Neuronal stem cell (in vitro differentiated cells): ENCODE measurements at regions not wholly inside any gene's neighbourhood (a gene's known extent, or its start where the extent isn't known, plus 50 kb on each side); places are given as distances from the start of the nearest gene placed in this dataset.

ENCODE experiments used
- DNase-seq: peaks from one replicate; pipeline ENCODE4 v3.0.0-alpha.2; 2013; ENCODE audit warnings: low spot score
- H2AFZ ChIP-seq: one replicate; pipeline ENCODE4 v1.6.1; 2013; ENCODE audit warnings: mild to moderate bottlenecking, low read length, inconsistent platforms
- H2AK5ac ChIP-seq: 2 replicates; pipeline ENCODE4 v1.6.1; 2013; ENCODE audit warnings: low read depth, mild to moderate bottlenecking, inconsistent platforms, low read length, moderate library complexity, mixed read lengths
- H2BK120ac ChIP-seq: 2 replicates; pipeline ENCODE4 v1.6.1; 2013; ENCODE audit warnings: low read depth, mild to moderate bottlenecking, inconsistent platforms, low read length, moderate library complexity, mixed read lengths
- H2BK12ac ChIP-seq: one replicate; pipeline ENCODE4 v1.6.1; 2013; ENCODE audit warnings: low read length, inconsistent platforms
- H2BK15ac ChIP-seq: 2 replicates; pipeline ENCODE4 v1.6.1; 2013; ENCODE audit warnings: mild to moderate bottlenecking, low read length, inconsistent platforms, mixed read lengths
- H2BK5ac ChIP-seq: one replicate; pipeline ENCODE4 v1.6.1; 2013; ENCODE audit warnings: inconsistent platforms, mild to moderate bottlenecking, low read length, moderate library complexity
- H3K14ac ChIP-seq: one replicate; pipeline ENCODE4 v1.6.1; 2013; ENCODE audit warnings: low read length, inconsistent platforms
- H3K18ac ChIP-seq: 2 replicates; pipeline ENCODE4 v1.6.1; 2013; ENCODE audit warnings: low read length, inconsistent platforms
- H3K23ac ChIP-seq: 2 replicates; pipeline ENCODE4 v1.6.1; 2013; ENCODE audit warnings: low read depth, mild to moderate bottlenecking, mixed read lengths, low read length, inconsistent platforms; ENCODE audit not compliant: poor library complexity
- H3K27ac ChIP-seq: replicated peaks from 3 replicates; pipeline ENCODE4 v1.5.1; 2013; ENCODE audit warnings: low read length, inconsistent platforms
- H3K27me3 ChIP-seq, 3 experiments: 2 replicates each; pipeline ENCODE4 v1.6.1; 2013; ENCODE audit warnings: low read length in 3 of 3, mild to moderate bottlenecking in 2 of 3, inconsistent platforms in 1 of 3, low read depth in 1 of 3, mixed read lengths in 1 of 3, moderate library complexity in 1 of 3; ENCODE audit not compliant: control insufficient read depth in 3 of 3, insufficient read depth in 3 of 3
- H3K36me3 ChIP-seq, 2 donors: replicated peaks in 1 of 2; 2 replicates each; pipeline ENCODE4 v1.6.1; 2013; ENCODE audit warnings: low read length in 2 of 2; ENCODE audit not compliant: control insufficient read depth in 2 of 2, insufficient read depth in 2 of 2
- H3K4ac ChIP-seq: 2 replicates; pipeline ENCODE4 v1.6.1; 2013; ENCODE audit warnings: inconsistent platforms, mild to moderate bottlenecking, low read length, moderate library complexity
- H3K4me1 ChIP-seq, 2 donors: 1 replicate in 1 of 2; 2 replicates in 1 of 2; pipeline ENCODE4 v1.6.1; 2013; ENCODE audit warnings: low read length in 2 of 2, low read depth in 1 of 2; ENCODE audit not compliant: control insufficient read depth in 2 of 2, insufficient read depth in 1 of 2
- H3K4me2 ChIP-seq: one replicate; pipeline ENCODE4 v1.6.1; 2013; ENCODE audit warnings: mild to moderate bottlenecking, low read length, inconsistent platforms; ENCODE audit not compliant: insufficient read depth, poor library complexity, severe bottlenecking
- H3K4me3 ChIP-seq, 2 donors: 2 replicates each; pipeline ENCODE4 v1.5.1; 2013; ENCODE audit warnings: low read length in 2 of 2, mild to moderate bottlenecking in 2 of 2, inconsistent platforms in 1 of 2, moderate library complexity in 1 of 2
- H3K79me1 ChIP-seq: one replicate; pipeline ENCODE4 v1.6.1; 2013; ENCODE audit warnings: low read depth, mild to moderate bottlenecking, inconsistent platforms, low read length, moderate library complexity
- H3K9ac ChIP-seq: one replicate; pipeline ENCODE4 v1.6.1; 2013; ENCODE audit warnings: mild to moderate bottlenecking, low read depth, low read length, inconsistent platforms; ENCODE audit not compliant: poor library complexity
- H3K9me3 ChIP-seq, 2 donors: replicated peaks in 1 of 2; 2 replicates each; pipeline versions ENCODE3 to v1.6.1; 2013; ENCODE audit warnings: low read length in 2 of 2, mild to moderate bottlenecking in 2 of 2, inconsistent platforms in 1 of 2, low read depth in 1 of 2, mixed read lengths in 1 of 2, moderate library complexity in 1 of 2; ENCODE audit not compliant: control insufficient read depth in 2 of 2, insufficient read depth in 1 of 2
- H4K8ac ChIP-seq: one replicate; pipeline ENCODE4 v1.6.1; 2013; ENCODE audit warnings: low read depth, mild to moderate bottlenecking, inconsistent platforms, low read length, moderate library complexity
- H4K91ac ChIP-seq: one replicate; pipeline ENCODE4 v1.6.1; 2013; ENCODE audit warnings: low read length, low read depth, mild to moderate bottlenecking, inconsistent platforms; ENCODE audit not compliant: poor library complexity
- WGBS, 2 donors: extraction: QIAGEN DNeasy Blood & Tissue Kit; methylation state at CpG; one replicate each; pipeline ENCODE4 v1.1.7; 2013; ENCODE audit warnings: missing lambda C conversion rate in 2 of 2, mixed read lengths in 1 of 2; ENCODE audit not compliant: insufficient read length in 2 of 2, insufficient replicate concordance in 1 of 2; ENCODE audit errors: extremely low coverage in 2 of 2; 5-methylcytosine and 5-hydroxymethylcytosine counted together

GRCh38 chr10:121267236-121268003 lies 330.8 kb downstream of the FGFR2 start:
- Histone ChIP-seq H3K79me1 (no peaks in the 10 kb centered on the region), H3K4me3 (no peak overlapping the region), H4K91ac (no peak overlapping the region), H3K23ac (no peak overlapping the region), H3K18ac (no peak overlapping the region), H2BK12ac (no peak overlapping the region), H3K27me3 (no peaks in the 10 kb centered on the region), H3K4me1 (peaks cover 0 to 2% of the 10 kb centered on the region in 2 donors), H2AFZ (no peak overlapping the region), H2BK15ac (no peak overlapping the region), H3K36me3 (no peaks in the 10 kb centered on the region), H3K4ac (no peak overlapping the region), H4K8ac (no peak overlapping the region), H3K9me3 (peaks cover 0 to 1% of the 10 kb centered on the region in 2 donors), H2AK5ac (no peak overlapping the region), H3K4me2 (no peak overlapping the region), H3K14ac (no peak overlapping the region), H2BK120ac (no peak overlapping the region), H3K9ac (no peak overlapping the region), H3K27ac (no peak overlapping the region), H2BK5ac (no peak overlapping the region)
- no peak for DNase-seq
- WGBS, 2 donors = no CpG with 5 or more reads among the region's 11 CpGs

GRCh38 chr10:121268363-121268762 lies 329.9 kb downstream of the FGFR2 start:
- no peak overlapping the region for H4K8ac ChIP-seq
- H4K91ac ChIP-seq = no peak overlapping the region
- H3K14ac ChIP-seq = no peak overlapping the region
- H2BK15ac ChIP-seq = no peak overlapping the region
- H3K36me3 ChIP-seq = no peaks in the 10 kb centered on the region
- DNase-seq = no peak
- no peak overlapping the region for H3K23ac ChIP-seq
- H3K27ac ChIP-seq = no peak overlapping the region
- H3K4me2 ChIP-seq = no peak overlapping the region
- H3K9ac ChIP-seq = no peak overlapping the region
- WGBS, 2 donors = no CpG with 5 or more reads among the region's 5 CpGs
- no peak overlapping the region for H3K4me3 ChIP-seq
- no peak overlapping the region for H2AFZ ChIP-seq
- no peak overlapping the region for H2BK120ac ChIP-seq
- no peak overlapping the region for H2BK12ac ChIP-seq
- H3K9me3 ChIP-seq = peaks cover 0 to 1% of the 10 kb centered on the region in 2 donors
- H3K27me3 ChIP-seq = no peaks in the 10 kb centered on the region
- no peak overlapping the region for H3K18ac ChIP-seq
- no peak overlapping the region for H3K4ac ChIP-seq
- H2BK5ac ChIP-seq = no peak overlapping the region
- H2AK5ac ChIP-seq = no peak overlapping the region
- H3K4me1 ChIP-seq = peaks cover 0 to 2% of the 10 kb centered on the region in 2 donors
- no peaks in the 10 kb centered on the region for H3K79me1 ChIP-seq

DNA sequence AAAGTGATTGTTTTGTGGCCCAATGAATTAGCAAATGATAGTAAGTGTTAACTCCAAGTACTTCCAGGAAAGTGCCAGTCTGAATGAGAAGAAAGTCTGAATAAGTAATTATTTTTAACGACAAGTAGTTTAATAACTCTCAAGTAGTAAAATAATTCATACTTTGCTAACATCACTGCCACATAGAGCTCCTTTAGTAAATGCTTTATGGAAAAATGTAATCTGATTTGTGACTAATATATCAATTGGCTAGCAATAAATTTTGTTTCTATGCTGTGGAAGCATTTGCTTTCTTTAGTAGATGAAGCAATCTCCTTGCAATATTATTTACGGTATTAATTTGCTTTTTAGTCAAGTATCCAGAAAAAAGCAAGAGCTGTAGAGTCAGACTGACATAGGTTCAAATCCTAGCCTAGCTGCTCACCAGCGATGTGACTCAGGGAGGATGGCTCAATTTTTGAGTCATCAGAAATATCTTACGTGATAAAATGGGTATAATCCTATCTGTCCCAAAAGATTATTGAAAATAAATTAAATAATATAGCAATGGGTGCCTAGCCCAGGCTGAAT lies 329.3 kb downstream of the FGFR2 start:
- Histone ChIP-seq H3K27me3 (no peaks in the 10 kb centered on the region), H3K79me1 (no peaks in the 10 kb centered on the region), H2BK120ac (no peak overlapping the region), H3K27ac (no peak overlapping the region), H3K14ac (no peak overlapping the region), H3K4me2 (no peak overlapping the region), H3K4me1 (peaks cover 0 to 2% of the 10 kb centered on the region in 2 donors), H2BK5ac (no peak overlapping the region), H2BK12ac (no peak overlapping the region), H3K9me3 (peaks cover 0 to 1% of the 10 kb centered on the region in 2 donors), H3K4ac (no peak overlapping the region), H3K4me3 (no peak overlapping the region), H2AFZ (no peak overlapping the region), H3K18ac (no peak overlapping the region), H4K8ac (no peak overlapping the region), H2BK15ac (no peak overlapping the region), H4K91ac (no peak overlapping the region), H3K9ac (no peak overlapping the region), H3K23ac (no peak overlapping the region), H3K36me3 (no peaks in the 10 kb centered on the region), H2AK5ac (no peak overlapping the region)
- no CpG with 5 or more reads among the region's 4 CpGs for WGBS, 2 donors
- no peak for DNase-seq

- Histone ChIP-seq H3K4me3 (no peak overlapping the region), H3K4me2 (no peak overlapping the region), H2AFZ (no peak overlapping the region), H2BK12ac (no peak overlapping the region), H2BK5ac (no peak overlapping the region), H3K14ac (no peak overlapping the region), H3K27ac (no peak overlapping the region), H3K9ac (no peak overlapping the region), H3K27me3 (no peaks in the 10 kb centered on the region), H3K4ac (no peak overlapping the region), H4K8ac (no peak overlapping the region), H3K36me3 (no peaks in the 10 kb centered on the region), H4K91ac (no peak overlapping the region), H3K79me1 (no peaks in the 10 kb centered on the region), H2AK5ac (no peak overlapping the region), H3K18ac (no peak overlapping the region), H3K9me3 (peaks cover 0 to 1% of the 10 kb centered on the region in 2 donors), H3K23ac (no peak overlapping the region), H3K4me1 (peaks cover 0 to 2% of the 10 kb centered on the region in 2 donors), H2BK15ac (no peak overlapping the region), H2BK120ac (no peak overlapping the region)
- WGBS, 2 donors = no CpG with 5 or more reads among the region's 7 CpGs
- no peak for DNase-seq
Observed at GRCh38 chr10:121270906-121271305, 327.3 kb downstream of the FGFR2 start.
